ENCODE measurements at regions not wholly inside any gene's neighbourhood (a gene's known extent, or its start where the extent isn't known, plus 50 kb on each side); places are given as distances from the start of the nearest gene placed in this dataset.

GRCh38 chr13:111537115-111537728 is 216.8 kb downstream of the TEX29 start:
- Histone ChIP-seq H3K27me3 (peaks cover 0 to 20% of the 10 kb centered on the region in 2 donors), H3K4me3 (no peak overlapping the region), H3K36me3 (replicated peaks in 1 of 2; ENCODE audit: insufficient read depth in 1 of 2, low read depth in 2 of 2) (no peaks in the 10 kb centered on the region), H3K4me1 (peaks cover 13% of the 10 kb centered on the region), H3K27ac (no peak overlapping the region), H3K9me3 (no peaks in the 10 kb centered on the region)
- no peak for DNase-seq
- no peak for ATAC-seq
- intact Hi-C loops (cut with DNase I), result no loop called here
- 78 to 87% methylated on average over 13 to 15 of the region's 15 CpGs for WGBS, 2 donors
- TF ChIP-seq CTCF (IDR thresholded peaks at IDR 0.05) (no peak), POLR2A (IDR thresholded peaks at IDR 0.05) (no peak)

GRCh38 chr13:111537843-111538499 is 217.5 kb downstream of the TEX29 start:
- no peak for DNase-seq
- no peak overlapping the region for H3K27ac ChIP-seq
- no peaks in the 10 kb centered on the region for H3K9me3 ChIP-seq
- TF ChIP-seq CTCF (IDR thresholded peaks at IDR 0.05), result no peak
- TF ChIP-seq POLR2A (IDR thresholded peaks at IDR 0.05), result no peak
- no peak overlapping the region for H3K4me3 ChIP-seq
- no peaks in the 10 kb centered on the region for H3K36me3 ChIP-seq (replicated peaks in 1 of 2; ENCODE audit: insufficient read depth in 1 of 2, low read depth in 2 of 2)
- 76 to 82% methylated on average over 14 to 15 of the region's 15 CpGs for WGBS, 2 donors
- H3K27me3 ChIP-seq, result peaks cover 0 to 20% of the 10 kb centered on the region in 2 donors
- peaks cover 13% of the 10 kb centered on the region for H3K4me1 ChIP-seq
- intact Hi-C loops (cut with DNase I), result no loop called here
- ATAC-seq, result no peak

- 72 to 75% methylated on average over 12 of the region's 12 CpGs for WGBS, 2 donors
- no peak for TF ChIP-seq CTCF (IDR thresholded peaks at IDR 0.05)
- no peak for TF ChIP-seq POLR2A (IDR thresholded peaks at IDR 0.05)
- Histone ChIP-seq H3K36me3 (replicated peaks in 1 of 2; ENCODE audit: insufficient read depth in 1 of 2, low read depth in 2 of 2) (no peaks in the 10 kb centered on the region), H3K27me3 (peaks cover 0 to 16% of the 10 kb centered on the region in 2 donors), H3K4me3 (no peak overlapping the region), H3K9me3 (no peaks in the 10 kb centered on the region), H3K4me1 (peaks cover 5% of the 10 kb centered on the region), H3K27ac (no peak overlapping the region)
- ATAC-seq, result no peak
- intact Hi-C loops (cut with DNase I), result no loop called here
- DNase-seq, result no peak
Measured at GRCh38 chr13:111539252-111539651, 218.8 kb downstream of the TEX29 start.

GRCh38 chr13:111539791-111540446 is 219.5 kb downstream of the TEX29 start:
- no peak for DNase-seq
- no peaks in the 10 kb centered on the region for H3K4me1 ChIP-seq
- no peaks in the 10 kb centered on the region for H3K9me3 ChIP-seq
- H3K27me3 ChIP-seq, result peaks cover 0 to 9% of the 10 kb centered on the region in 2 donors
- no peak for ATAC-seq
- no peak overlapping the region for H3K27ac ChIP-seq
- no peaks in the 10 kb centered on the region for H3K36me3 ChIP-seq (replicated peaks in 1 of 2; ENCODE audit: insufficient read depth in 1 of 2, low read depth in 2 of 2)
- WGBS, 2 donors, result 74 to 81% methylated on average over 14 to 17 of the region's 17 CpGs
- H3K4me3 ChIP-seq, result no peak overlapping the region
- intact Hi-C loops (cut with DNase I), result no loop called here
- TF ChIP-seq POLR2A (IDR thresholded peaks at IDR 0.05), result no peak
- no peak for TF ChIP-seq CTCF (IDR thresholded peaks at IDR 0.05)

Measured in body of pancreas (tissue), 4 donors.